HG03558 (cell line): ENCODE measurements at regions not wholly inside any gene's neighbourhood (a gene's known extent, or its start where the extent isn't known, plus 50 kb on each side); places are given as distances from the start of the nearest gene placed in this dataset.

Experiments
- ATAC-seq: cut with Tn5 transposase; IDR thresholded peaks from one replicate; pipeline ENCODE4 v1.9.1; 2021; ENCODE audit warnings: moderate number of reproducible peaks; ENCODE audit not compliant: unreplicated experiment; ENCODE audit errors: extremely low read depth

GRCh38 chr2:221111739-221112138 lies 460.4 kb downstream of the EPHA4 start:
- no peak for ATAC-seq

GRCh38 chr2:221112744-221113143 lies 459.4 kb downstream of the EPHA4 start:
- no peak for ATAC-seq

- ATAC-seq = no peak
Observed at GRCh38 chr2:221115944-221116343, 456.2 kb downstream of the EPHA4 start.

GRCh38 chr2:221120643-221121042 lies 451.5 kb downstream of the EPHA4 start:
- peak; percentile 81 for ATAC-seq

- ATAC-seq = no peak
Observed at GRCh38 chr2:221123396-221123795, 448.7 kb downstream of the EPHA4 start.

GRCh38 chr2:221124532-221125240 lies 447.4 kb downstream of the EPHA4 start:
- ATAC-seq = no peak

- ATAC-seq = no peak
Observed at GRCh38 chr2:221125691-221126090, 446.4 kb downstream of the EPHA4 start.

GRCh38 chr2:221129657-221130056 lies 442.4 kb downstream of the EPHA4 start:
- no peak for ATAC-seq

GRCh38 chr2:221130431-221130830 lies 441.7 kb downstream of the EPHA4 start:
- ATAC-seq = no peak

- no peak for ATAC-seq
Observed at GRCh38 chr2:221133941-221134340, 438.2 kb downstream of the EPHA4 start.

GRCh38 chr2:221134718-221135117 lies 437.4 kb downstream of the EPHA4 start:
- ATAC-seq = peak; percentile 32

- ATAC-seq = no peak
Observed at GRCh38 chr2:221135699-221136098, 436.4 kb downstream of the EPHA4 start.

GRCh38 chr2:221137385-221137784 lies 434.7 kb downstream of the EPHA4 start:
- ATAC-seq = no peak

- ATAC-seq = no peak
Observed at GRCh38 chr2:221142341-221142740, 429.8 kb downstream of the EPHA4 start.

GRCh38 chr2:221143231-221143630 lies 428.9 kb downstream of the EPHA4 start:
- ATAC-seq = no peak

GRCh38 chr2:221144909-221145308 lies 427.2 kb downstream of the EPHA4 start:
- no peak for ATAC-seq

- no peak for ATAC-seq
Observed at GRCh38 chr2:221145396-221145795, 426.7 kb downstream of the EPHA4 start.

GRCh38 chr2:221153226-221153625 lies 418.9 kb downstream of the EPHA4 start:
- no peak for ATAC-seq

GRCh38 chr2:221154176-221154575 lies 417.9 kb downstream of the EPHA4 start:
- ATAC-seq = no peak

- no peak for ATAC-seq
Observed at GRCh38 chr2:221156062-221156734, 415.9 kb downstream of the EPHA4 start.

GRCh38 chr2:221161186-221161585 lies 410.9 kb downstream of the EPHA4 start:
- ATAC-seq = no peak

GRCh38 chr2:221166292-221166691 lies 405.8 kb downstream of the EPHA4 start:
- no peak for ATAC-seq
